GM18873 (cell line): ENCODE measurements at regions not wholly inside any gene's neighbourhood (a gene's known extent, or its start where the extent isn't known, plus 50 kb on each side); places are given as distances from the start of the nearest gene placed in this dataset.
"Not testable (repeated sequence)": the region's sequence is repeated elsewhere in the genome, so short reads cannot be mapped to it uniquely, and the experiment has no call there.

Source experiments
- ATAC-seq: cut with Tn5 transposase; IDR thresholded peaks from one replicate; pipeline ENCODE4 v1.9.1; 2021; ENCODE audit warnings: mild to moderate bottlenecking, moderate library complexity, moderate number of reproducible peaks; ENCODE audit not compliant: unreplicated experiment, low FRiP score

DNA sequence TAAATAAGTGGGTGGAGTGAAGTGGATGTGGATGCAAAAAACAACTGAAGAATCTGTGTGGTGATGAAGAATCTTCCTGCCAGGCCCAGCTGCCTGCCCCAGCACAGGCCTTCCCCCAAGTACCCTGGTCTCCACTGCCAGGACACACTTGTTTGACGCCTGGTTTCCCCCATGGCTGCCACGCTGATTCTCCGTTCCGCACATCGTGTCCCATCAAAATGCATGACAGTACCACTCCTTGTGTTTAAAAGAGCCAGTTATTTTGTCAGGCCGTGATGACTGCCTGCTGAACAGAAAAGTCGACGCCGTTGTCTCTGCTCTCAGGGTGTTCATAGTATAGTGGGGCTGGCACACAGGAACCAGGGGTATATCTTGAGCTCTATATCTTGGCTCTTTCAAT is 50.3 kb upstream of the KYNU start:
- no peak for ATAC-seq

DNA sequence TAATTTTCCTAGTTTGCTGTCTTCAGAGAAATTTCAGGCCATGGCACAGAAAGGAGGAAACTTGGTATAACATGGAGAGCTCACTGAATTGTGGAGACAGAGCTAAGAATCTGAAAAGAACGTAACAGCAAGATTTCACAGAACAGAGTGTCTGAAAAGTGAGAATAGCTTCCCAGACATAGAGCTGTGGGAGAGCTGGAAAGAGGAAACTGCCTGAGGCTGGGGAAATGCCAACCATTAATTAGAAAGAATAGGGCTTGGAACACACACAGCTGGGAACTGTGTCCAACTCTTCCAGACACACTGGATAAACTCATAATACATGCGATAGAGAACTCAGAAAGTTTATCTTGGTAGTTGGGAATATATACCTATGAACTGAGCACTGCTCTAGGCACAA is 51.6 kb upstream of the KYNU start:
- no peak for ATAC-seq

- no peak for ATAC-seq
These were observed 52.7 kb upstream of the KYNU start for GRCh38 chr2:142824756-142825155.

DNA sequence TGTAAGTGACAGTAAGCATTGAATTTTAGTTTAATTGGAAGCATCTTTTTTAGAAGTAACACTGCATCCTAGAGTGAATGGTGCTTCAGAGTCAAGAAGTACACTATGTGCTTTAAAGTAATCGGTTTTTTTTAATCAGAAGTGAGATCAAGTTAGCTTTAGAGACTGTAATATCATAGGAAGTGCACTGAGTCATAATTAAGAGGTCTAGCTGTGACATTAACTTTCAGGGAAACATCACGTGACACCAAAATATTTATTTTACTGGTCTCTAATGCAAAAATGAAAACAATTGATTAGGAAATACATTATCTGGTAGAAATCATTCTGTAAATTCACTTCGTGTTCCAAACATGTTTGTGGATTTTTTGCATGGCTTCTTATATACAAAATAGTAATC is 55.3 kb upstream of the KYNU start:
- no peak for ATAC-seq

DNA sequence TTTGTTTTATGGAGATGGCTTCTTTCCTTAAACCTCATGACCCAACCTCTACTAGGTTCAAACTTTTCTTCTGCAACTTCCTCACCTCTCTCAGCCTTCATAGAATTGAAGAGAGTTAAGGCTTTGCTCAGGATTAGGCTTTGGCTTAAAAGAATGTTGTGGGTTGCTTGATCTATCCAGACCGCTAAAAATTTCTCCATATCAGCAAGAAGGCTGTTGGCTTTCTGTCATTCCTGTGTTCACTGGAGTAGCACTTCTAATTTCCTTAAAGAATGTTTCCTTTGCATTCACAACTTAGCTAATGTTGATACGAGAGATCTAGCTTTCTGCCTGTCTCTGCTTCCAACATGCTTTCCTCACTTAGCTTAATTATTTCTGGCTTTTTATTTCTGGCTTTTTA is 58.1 kb upstream of the KYNU start:
- ATAC-seq = no peak

DNA sequence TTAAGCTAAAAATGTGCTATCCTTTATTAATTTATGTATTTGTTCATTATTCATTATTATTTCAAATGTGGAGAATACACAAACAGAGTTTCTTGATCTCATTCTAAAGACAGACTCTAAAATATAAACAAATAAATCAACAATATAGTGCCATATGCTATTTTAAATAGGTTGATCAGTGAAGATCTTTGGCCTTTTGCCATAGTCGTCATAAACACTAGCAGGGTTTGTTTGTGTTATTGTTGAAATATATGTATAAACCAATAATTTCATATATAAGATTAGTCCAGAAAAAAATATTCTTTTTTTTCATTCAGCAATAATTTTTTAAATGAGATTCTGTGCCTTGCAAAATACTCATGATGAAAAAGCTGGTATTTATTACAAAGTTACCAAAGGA is 62.1 kb upstream of the KYNU start:
- ATAC-seq = no peak

GRCh38 chr2:142813830-142814829 is 63.3 kb upstream of the KYNU start:
- no peak for ATAC-seq

DNA sequence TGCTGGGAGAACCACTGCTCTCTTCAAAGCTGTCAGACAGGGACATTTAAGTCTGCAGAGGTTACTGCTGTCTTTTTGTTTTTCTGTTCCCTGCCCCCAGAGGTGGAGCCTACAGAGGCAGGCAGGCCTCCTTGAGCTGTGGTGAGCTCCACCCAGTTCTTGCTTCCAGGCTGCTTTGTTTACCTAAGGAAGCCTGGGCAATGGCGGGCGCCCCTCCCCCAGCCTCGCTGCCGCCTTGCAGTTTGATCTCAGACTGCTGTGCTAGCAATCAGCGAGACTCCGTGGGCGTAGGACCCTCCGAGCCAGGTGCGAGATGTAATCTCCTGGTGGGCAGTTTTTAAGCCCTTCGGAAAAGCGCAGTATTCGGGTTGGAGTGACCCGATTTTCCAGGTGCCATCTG is 65.8 kb upstream of the KYNU start:
- not testable (repeated sequence) for ATAC-seq

GRCh38 chr2:142805244-142805643 is 72.2 kb upstream of the KYNU start:
- no peak for ATAC-seq

DNA sequence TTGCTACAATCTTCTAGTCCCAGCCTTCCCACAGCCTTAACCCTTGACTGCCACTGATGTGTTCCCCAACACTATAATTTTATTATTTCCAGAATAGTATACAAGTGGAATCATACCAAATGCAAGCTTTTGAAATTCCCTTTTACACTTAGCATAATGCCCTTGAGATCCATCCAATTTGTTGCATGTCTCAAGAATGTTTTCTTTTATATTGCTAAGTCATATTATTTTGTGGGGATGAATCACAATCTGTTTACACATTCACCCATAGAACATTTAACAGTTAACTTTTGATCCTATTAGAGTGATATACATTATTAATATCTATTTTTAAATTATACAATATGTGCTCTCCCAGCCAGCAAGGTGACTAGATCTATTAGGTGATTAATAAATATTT is 74.3 kb upstream of the KYNU start:
- no peak for ATAC-seq

- no peak for ATAC-seq
These were observed 80.9 kb upstream of the KYNU start for GRCh38 chr2:142796588-142796987.

DNA sequence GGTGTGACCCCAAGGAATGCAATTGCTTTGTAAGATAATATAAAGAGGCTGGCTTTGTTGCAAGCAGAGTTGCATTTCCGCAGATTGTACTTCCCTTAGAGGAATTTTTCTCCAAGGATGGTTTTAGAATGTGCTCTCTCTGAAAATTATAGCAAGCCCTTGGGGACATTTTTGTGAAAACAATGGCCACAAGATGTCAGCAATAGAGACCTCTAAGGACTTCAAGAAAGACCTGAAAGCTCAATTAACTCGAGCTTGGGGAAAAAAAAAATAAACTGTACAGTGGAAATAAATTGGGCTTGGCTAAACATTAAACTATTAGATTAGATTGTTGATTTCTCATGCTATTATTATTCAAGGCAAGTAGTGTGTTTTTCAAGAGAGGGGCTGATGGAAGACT is 81.3 kb upstream of the KYNU start:
- ATAC-seq = no peak

GRCh38 chr2:142794850-142795249 is 82.6 kb upstream of the KYNU start:
- no peak for ATAC-seq

- not testable (repeated sequence) for ATAC-seq
These were observed 85.1 kb upstream of the KYNU start for GRCh38 chr2:142792328-142792727.

DNA sequence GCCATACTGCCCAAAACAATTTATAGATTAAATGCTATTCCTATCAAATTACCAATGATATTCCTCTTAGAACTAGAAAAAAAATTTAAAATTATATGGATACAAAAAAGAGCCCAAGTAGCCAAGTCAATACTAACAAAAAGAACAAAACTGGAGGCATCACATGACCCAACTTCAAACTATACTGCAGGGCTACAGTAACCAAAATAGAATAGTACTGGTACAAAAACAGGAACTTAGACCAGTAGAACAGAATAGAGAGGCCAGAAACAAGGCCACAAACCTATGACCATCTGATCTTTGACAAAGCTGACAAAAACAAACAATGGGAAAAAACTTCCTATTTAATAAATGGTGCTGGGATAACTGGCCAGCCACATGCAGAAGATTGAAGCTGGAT is 86.1 kb upstream of the KYNU start:
- ATAC-seq = no peak

DNA sequence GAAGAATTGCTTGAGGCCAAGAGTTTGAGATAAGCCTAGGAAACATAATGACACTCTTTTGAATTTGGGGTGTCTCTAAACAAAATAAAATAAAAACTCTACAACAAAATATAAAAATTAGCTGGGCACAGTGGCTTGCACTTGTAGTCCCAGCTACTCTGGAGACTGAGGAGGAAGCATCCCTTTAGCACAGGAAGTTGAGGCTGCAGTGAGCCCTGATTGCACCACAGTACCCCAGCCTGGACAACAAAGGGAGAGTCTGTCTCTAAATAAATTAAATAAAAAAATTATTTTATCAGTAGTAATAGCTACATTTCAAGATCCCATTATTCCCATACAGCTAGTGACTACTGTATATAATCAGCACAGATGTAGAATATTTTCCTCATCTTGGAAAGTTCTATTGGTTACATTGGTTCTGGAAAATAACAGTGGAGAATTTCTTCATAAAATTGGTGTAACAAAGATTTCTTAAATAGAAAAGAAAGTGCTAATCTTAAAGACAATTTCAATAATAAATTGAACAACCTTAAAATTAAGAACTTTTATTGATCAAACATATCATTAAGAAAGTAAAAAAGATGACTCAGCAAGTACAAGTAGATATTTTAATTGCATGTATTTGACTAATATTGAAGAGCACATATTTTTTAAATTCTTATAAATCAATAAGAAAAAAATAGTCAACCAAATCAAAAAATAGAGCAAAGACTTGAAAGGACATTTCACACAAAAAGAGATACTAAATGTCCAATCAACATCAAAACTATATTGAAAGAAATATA is 90.4 kb upstream of the KYNU start:
- ATAC-seq = no peak

GRCh38 chr2:142782942-142783443 is 94.5 kb upstream of the KYNU start:
- no peak for ATAC-seq

DNA sequence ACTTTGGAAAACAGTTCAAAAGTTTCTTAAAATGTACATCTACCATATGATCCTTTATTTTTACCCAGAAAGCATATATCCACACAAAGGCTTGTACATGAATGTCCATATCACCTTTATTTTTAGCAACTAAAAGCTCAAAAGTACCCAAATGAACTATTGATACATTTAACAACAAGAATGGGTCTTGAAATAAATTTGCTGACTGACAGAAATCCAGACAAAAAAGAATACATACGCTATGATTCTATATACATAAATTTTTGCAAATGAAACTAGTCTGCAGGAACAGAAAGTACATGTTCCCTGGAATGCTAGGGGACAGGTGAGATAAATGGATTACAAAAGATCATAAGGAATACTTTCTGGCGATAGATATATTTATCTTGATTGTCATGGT is 96.3 kb upstream of the KYNU start:
- ATAC-seq = no peak

DNA sequence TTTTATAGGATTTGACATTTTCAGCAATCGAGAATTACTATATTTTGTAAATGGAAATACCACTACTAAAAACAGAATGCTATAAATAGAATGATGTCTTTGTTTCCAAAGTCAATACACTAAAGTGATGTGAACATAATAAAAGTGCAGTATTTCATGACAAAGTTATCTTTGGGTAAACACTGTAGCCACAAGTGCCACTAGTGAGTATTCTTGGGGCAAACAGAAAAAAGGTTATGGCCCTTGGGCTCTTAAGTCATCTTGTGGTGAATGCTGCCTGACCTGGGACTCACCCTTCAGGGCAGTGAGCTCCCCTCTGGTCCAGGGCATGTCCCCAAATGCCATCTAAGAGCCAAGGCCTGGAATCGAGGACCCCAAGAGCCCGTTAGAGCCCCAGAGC is 99.2 kb upstream of the KYNU start:
- ATAC-seq = no peak

DNA sequence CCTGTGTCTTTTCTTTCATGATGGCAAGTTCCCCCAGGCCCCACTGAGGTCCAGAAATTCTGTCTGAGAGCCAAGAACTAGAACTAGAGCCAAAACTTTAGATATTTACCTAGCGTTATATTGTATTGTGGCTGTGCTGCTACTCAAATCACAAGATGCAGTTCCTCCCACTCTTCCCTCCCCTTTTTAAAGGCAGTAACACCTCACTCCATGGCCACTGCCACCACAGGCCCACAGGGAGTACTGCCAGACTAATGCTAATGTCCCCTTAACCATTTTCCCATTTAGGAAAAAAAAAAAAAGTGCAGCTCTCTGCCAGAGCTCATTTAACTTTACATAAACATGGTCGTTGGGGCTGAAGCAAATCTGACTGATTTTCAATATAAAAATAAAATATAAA is 99.7 kb upstream of the KYNU start:
- ATAC-seq = no peak

DNA sequence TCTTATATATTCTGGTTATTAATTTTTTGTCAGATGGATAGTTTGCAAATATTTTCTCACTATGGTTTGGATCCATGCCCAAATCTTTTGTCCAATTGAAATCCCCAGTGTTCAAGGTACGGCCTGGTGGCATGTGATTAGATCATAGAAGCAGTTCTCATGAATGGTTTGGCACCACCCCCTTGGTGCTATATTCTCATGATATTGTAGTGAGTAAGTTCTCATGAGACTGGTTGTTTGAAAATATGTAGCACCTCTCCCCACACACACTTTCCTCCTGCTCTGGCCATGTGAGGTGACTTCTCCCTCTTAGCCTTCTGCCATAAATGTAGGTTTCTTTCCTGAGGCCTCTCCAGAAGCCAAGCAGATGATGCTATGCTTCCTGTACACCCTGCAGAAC is 107.7 kb upstream of the KYNU start:
- no peak for ATAC-seq
